OCI-LY7 (cell line): ENCODE measurements at regions not wholly inside any gene's neighbourhood (a gene's known extent, or its start where the extent isn't known, plus 50 kb on each side); places are given as distances from the start of the nearest gene placed in this dataset.

ENCODE experiments used
- BruUV-seq: library from RNA; stranded (reverse); fragments of 400-500 nt; replicated peaks from 2 replicates; lab custom pipeline; 2021; lab: Mats Ljungman, UMichigan
- CTCF ChIA-PET: fragments of 300-600 bp; sonication (Branson Sonifier 250); formaldehyde crosslinking; loops from one replicate; lab custom pipeline; 2022; ENCODE audit warnings: antibody characterized with exemption; ENCODE audit not compliant: unreplicated experiment; lab: Charles Lee
- POLR2A ChIA-PET: fragments of 300-600 bp; sonication (Branson Sonifier 250); formaldehyde crosslinking; loops from one replicate; lab custom pipeline; 2022; ENCODE audit warnings: antibody characterized with exemption; lab: Charles Lee
- DNase-seq: peaks from one replicate; pipeline ENCODE4 v3.0.0-alpha.2; 2015; ENCODE audit warnings: low spot score
- H2AFZ ChIP-seq: fragments of 200-600 bp; sonication (generic), shearing (Covaris generic); 2 replicates; pipeline ENCODE4 v1.6.1; 2014; ENCODE audit warnings: mild to moderate bottlenecking, antibody characterized with exemption, low read length, moderate library complexity
- H3K27ac ChIP-seq: fragments of 200-600 bp; sonication (generic); 2 replicates; pipeline ENCODE4 v1.5.1; 2014; ENCODE audit warnings: mixed run types, low read depth, mild to moderate bottlenecking, moderate library complexity, low read length, inconsistent platforms; ENCODE audit not compliant: poor library complexity, severe bottlenecking
- H3K36me3 ChIP-seq: fragments of 200-600 bp; sonication (generic); 2 replicates; pipeline ENCODE4 v1.6.1; 2014; ENCODE audit warnings: mild to moderate bottlenecking, antibody characterized with exemption, low read length, moderate library complexity, mixed read lengths; ENCODE audit not compliant: insufficient read depth
- H3K4me1 ChIP-seq: fragments of 200-600 bp; sonication (generic); 2 replicates; pipeline ENCODE4 v1.5.1; 2014; ENCODE audit warnings: mild to moderate bottlenecking, low read length; ENCODE audit not compliant: insufficient read depth, poor library complexity, severe bottlenecking
- H3K4me2 ChIP-seq: fragments of 200-600 bp; sonication (generic); 2 replicates; pipeline ENCODE4 v1.6.1; 2014; ENCODE audit warnings: mild to moderate bottlenecking, low read length
- H3K4me3 ChIP-seq: fragments of 200-600 bp; sonication (generic); 2 replicates; pipeline ENCODE4 v1.5.1; 2014; ENCODE audit warnings: mild to moderate bottlenecking, low read depth, low read length; ENCODE audit not compliant: poor library complexity, severe bottlenecking
- H3K79me2 ChIP-seq: fragments of 200-600 bp; sonication (generic); 2 replicates; pipeline ENCODE4 v1.6.1; 2016; ENCODE audit warnings: low read depth, mild to moderate bottlenecking, low read length, moderate library complexity, mixed read lengths; ENCODE audit not compliant: insufficient read depth
- H3K9me2 ChIP-seq: fragments of 200-600 bp; sonication (generic); 2 replicates; pipeline ENCODE4 v1.6.1; 2016; ENCODE audit warnings: mild to moderate bottlenecking, low read length, mixed read lengths; ENCODE audit not compliant: insufficient read depth
- H3K9me3 ChIP-seq: fragments of 200-600 bp; sonication (generic); 2 replicates; pipeline ENCODE4 v1.6.1; 2014; ENCODE audit warnings: mild to moderate bottlenecking, mixed run types, low read length, mixed read lengths
- H4K20me1 ChIP-seq: fragments of 200-600 bp; sonication (generic); 2 replicates; pipeline ENCODE4 v1.6.1; 2014; ENCODE audit warnings: mild to moderate bottlenecking, antibody characterized with exemption, low read length, moderate library complexity, mixed read lengths; ENCODE audit not compliant: insufficient read depth
- EZH2phosphoT487 ChIP-seq: fragments of 200-600 bp; sonication (generic); IDR thresholded peaks from 2 replicates; pipeline ENCODE4 v1.6.1; 2018; ENCODE audit warnings: low read depth, borderline replicate concordance, mild to moderate bottlenecking, mixed run types, antibody characterized with exemption, low read length, moderate library complexity, mixed read lengths
- intact Hi-C: fragments of 100-400 bp; cut with micrococcal nuclease; formaldehyde crosslinking; loops from one replicate; pipeline ENCODE4 v1.10.0; 2022; ENCODE audit not compliant: unreplicated experiment
- TF ChIP-seq, protein P1 (sequence below): fragments of 200-600 bp; sonication (generic); conservative IDR thresholded peaks from 2 replicates; pipeline ENCODE4 v1.5.1; 2014; ENCODE audit warnings: mild to moderate bottlenecking, antibody characterized with exemption, low read length, moderate library complexity, mixed read lengths

DNA sequence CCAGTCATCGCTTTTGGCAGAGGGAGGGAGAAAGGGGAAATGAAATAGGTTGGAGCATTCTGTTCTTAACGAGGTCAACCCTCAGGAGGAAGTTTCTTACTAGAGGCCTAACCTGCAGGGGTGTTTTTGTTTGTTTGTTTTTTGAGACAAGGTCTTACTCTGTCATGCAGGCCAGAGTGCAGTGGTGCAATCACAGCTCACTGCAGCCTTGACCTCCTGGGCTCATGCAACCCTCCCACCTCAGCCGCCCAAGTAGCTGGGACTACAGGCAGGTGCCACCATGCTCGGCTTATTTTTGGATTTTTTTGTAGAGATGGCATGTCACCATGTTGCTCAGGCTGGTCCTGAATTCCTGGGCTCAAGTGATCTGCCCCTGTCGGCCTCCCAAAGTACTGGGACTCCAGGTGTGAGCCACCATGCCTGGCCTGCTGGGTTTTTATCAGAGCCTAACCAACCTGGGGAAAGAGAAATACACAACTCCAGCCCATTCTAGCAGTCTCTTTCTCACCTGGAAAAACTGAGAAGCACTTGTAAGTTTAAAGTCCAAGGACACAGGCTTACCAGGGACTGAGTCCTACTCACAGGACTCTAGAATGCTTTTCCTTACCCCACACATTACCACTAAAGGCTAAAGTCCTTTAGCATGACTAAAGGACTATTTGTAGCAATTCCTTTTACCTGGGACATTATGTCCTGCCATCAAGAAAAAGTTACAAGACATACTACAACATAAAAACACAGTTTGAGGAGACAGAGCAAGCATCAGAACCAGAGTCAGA, 101.0 kb upstream of the EGFR start:
- H2AFZ ChIP-seq: no peak overlapping the region
- BruUV-seq: no TSS peak
- H4K20me1 ChIP-seq: no peaks in the 10 kb centered on the region
- no peaks in the 10 kb centered on the region for H3K36me3 ChIP-seq
- ChIA-PET POLR2A (interaction anchor here (0.6 kb wide), 1 partner anchor 115 kb away, joined by 3 read pairs; no protein-coding TSS in a partner anchor), CTCF (no interaction called here)
- no peaks in the 10 kb centered on the region for H3K9me3 ChIP-seq
- no peaks in the 10 kb centered on the region for H3K79me2 ChIP-seq
- H3K4me1 ChIP-seq: no peaks in the 10 kb centered on the region
- H3K4me2 ChIP-seq: no peak overlapping the region
- intact Hi-C loops: no loop called here
- H3K4me3 ChIP-seq: no peak overlapping the region
- no peak overlapping the region for H3K27ac ChIP-seq
- DNase-seq: no peak
- H3K9me2 ChIP-seq: no peaks in the 10 kb centered on the region
- TF ChIP-seq, protein P1, sequence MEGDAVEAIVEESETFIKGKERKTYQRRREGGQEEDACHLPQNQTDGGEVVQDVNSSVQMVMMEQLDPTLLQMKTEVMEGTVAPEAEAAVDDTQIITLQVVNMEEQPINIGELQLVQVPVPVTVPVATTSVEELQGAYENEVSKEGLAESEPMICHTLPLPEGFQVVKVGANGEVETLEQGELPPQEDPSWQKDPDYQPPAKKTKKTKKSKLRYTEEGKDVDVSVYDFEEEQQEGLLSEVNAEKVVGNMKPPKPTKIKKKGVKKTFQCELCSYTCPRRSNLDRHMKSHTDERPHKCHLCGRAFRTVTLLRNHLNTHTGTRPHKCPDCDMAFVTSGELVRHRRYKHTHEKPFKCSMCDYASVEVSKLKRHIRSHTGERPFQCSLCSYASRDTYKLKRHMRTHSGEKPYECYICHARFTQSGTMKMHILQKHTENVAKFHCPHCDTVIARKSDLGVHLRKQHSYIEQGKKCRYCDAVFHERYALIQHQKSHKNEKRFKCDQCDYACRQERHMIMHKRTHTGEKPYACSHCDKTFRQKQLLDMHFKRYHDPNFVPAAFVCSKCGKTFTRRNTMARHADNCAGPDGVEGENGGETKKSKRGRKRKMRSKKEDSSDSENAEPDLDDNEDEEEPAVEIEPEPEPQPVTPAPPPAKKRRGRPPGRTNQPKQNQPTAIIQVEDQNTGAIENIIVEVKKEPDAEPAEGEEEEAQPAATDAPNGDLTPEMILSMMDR: no peak
- TF ChIP-seq EZH2phosphoT487: no peak

DNA sequence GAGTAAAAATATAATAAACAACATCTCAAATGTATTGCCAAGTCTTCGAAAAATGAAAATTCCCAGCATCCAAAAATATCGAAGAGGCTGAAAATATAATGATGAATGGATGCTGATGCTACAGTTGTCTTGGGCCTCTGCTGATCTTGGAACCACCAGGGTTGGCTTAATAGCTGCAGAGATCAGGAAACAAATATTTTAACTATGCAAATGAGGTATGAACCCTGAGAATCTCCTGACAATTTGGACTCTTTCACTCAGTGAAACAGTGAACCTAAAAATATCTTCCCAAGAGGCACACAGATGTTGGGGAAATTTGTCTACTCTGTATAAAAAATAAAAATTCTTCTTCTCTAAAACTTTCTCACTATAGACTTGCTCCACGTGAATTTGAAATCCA, 97.7 kb upstream of the EGFR start:
- Histone ChIP-seq H3K4me1 (no peaks in the 10 kb centered on the region), H3K9me3 (no peaks in the 10 kb centered on the region), H3K36me3 (no peaks in the 10 kb centered on the region), H3K4me3 (no peak overlapping the region), H3K27ac (no peak overlapping the region), H2AFZ (no peak overlapping the region), H3K4me2 (no peak overlapping the region), H4K20me1 (no peaks in the 10 kb centered on the region), H3K9me2 (no peaks in the 10 kb centered on the region), H3K79me2 (no peaks in the 10 kb centered on the region)
- ChIA-PET POLR2A (no interaction called here), CTCF (no interaction called here)
- no peak for TF ChIP-seq EZH2phosphoT487
- TF ChIP-seq, protein P1: no peak
- no peak for DNase-seq
- intact Hi-C loops: no loop called here
- BruUV-seq: no TSS peak

DNA sequence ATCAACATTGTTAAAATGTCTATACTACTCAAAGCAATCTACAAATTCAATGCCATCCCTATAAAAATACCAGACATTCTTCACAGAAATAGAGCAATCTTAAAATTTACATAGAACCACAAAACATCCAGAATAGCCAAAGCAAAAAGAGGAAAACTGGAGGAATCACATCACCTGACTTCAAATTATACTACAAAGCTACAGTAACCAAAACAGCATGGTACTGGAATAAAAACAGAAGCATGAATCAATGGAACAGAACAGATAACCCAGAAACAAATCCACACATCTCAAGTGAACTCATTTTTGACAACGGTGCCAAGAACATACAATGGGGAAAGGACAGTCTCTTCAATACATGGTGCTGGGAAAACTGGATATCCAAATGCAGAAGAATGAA, 87.3 kb upstream of the EGFR start:
- no peaks in the 10 kb centered on the region for H4K20me1 ChIP-seq
- no peaks in the 10 kb centered on the region for H3K4me1 ChIP-seq
- intact Hi-C loops: no loop called here
- no peaks in the 10 kb centered on the region for H3K9me2 ChIP-seq
- H3K4me2 ChIP-seq: no peak overlapping the region
- ChIA-PET POLR2A (interaction anchor here (0.8 to 1.0 kb wide), 2 partner anchors 8 to 23 kb away, joined by 3 read pairs; no protein-coding TSS in a partner anchor), CTCF (no interaction called here)
- H2AFZ ChIP-seq: no peak overlapping the region
- no peak overlapping the region for H3K27ac ChIP-seq
- H3K79me2 ChIP-seq: no peaks in the 10 kb centered on the region
- no peaks in the 10 kb centered on the region for H3K9me3 ChIP-seq
- no peak overlapping the region for H3K4me3 ChIP-seq
- H3K36me3 ChIP-seq: no peaks in the 10 kb centered on the region
- no peak for DNase-seq
- no TSS peak for BruUV-seq
- no peak for TF ChIP-seq EZH2phosphoT487
- TF ChIP-seq, protein P1: no peak
